ENCODE measurements at regions not wholly inside any gene's neighbourhood (a gene's known extent, or its start where the extent isn't known, plus 50 kb on each side); places are given as distances from the start of the nearest gene placed in this dataset.

GRCh38 chr4:153090181-153090580 lies 114.1 kb upstream of the TRIM2 start:
- Histone ChIP-seq H3K4me3 (no peak overlapping the region), H3K4me1 (ENCODE audit: low read depth) (peaks cover 2% of the 10 kb centered on the region), H3K9me3 (no peaks in the 10 kb centered on the region), H3K36me3 (ENCODE audit: low read depth) (no peaks in the 10 kb centered on the region)
- DNase-seq = no peak
- TF ChIP-seq CTCF (IDR thresholded peaks at IDR 0.05) = no peak
- ATAC-seq = no peak
- intact Hi-C loops (cut with DNase I, micrococcal nuclease) = no loop called here

GRCh38 chr4:153090670-153091385 lies 113.4 kb upstream of the TRIM2 start:
- no peak for TF ChIP-seq CTCF (IDR thresholded peaks at IDR 0.05)
- DNase-seq = peak in 1 of 3 donors; percentile 16

GRCh38 chr4:153093396-153093795 lies 110.8 kb upstream of the TRIM2 start:
- ATAC-seq (no peak), DNase-seq (no peak)
- no peak for TF ChIP-seq CTCF (IDR thresholded peaks at IDR 0.05)
- Histone ChIP-seq H3K4me1 (ENCODE audit: low read depth) (no peaks in the 10 kb centered on the region), H3K9me3 (no peaks in the 10 kb centered on the region), H3K36me3 (ENCODE audit: low read depth) (no peaks in the 10 kb centered on the region), H3K4me3 (no peak overlapping the region)
- intact Hi-C loops (cut with DNase I, micrococcal nuclease) = no loop called here

More at GRCh38 chr4:153090670-153091385, 113.4 kb upstream of the TRIM2 start:
- Histone ChIP-seq H3K9me3 (no peaks in the 10 kb centered on the region), H3K4me3 (no peak overlapping the region), H3K36me3 (ENCODE audit: low read depth) (no peaks in the 10 kb centered on the region), H3K4me1 (ENCODE audit: low read depth) (no peaks in the 10 kb centered on the region)
- ATAC-seq = peak; percentile 59
- intact Hi-C loops (cut with DNase I, micrococcal nuclease) = no loop called here

GRCh38 chr4:153093802-153094201 lies 110.4 kb upstream of the TRIM2 start:
- ATAC-seq (no peak), DNase-seq (no peak)
- Histone ChIP-seq H3K4me1 (ENCODE audit: low read depth) (no peaks in the 10 kb centered on the region), H3K9me3 (no peaks in the 10 kb centered on the region), H3K36me3 (ENCODE audit: low read depth) (no peaks in the 10 kb centered on the region), H3K4me3 (no peak overlapping the region)
- TF ChIP-seq CTCF (IDR thresholded peaks at IDR 0.05) = no peak
- intact Hi-C loops (cut with DNase I, micrococcal nuclease) = no loop called here

- intact Hi-C loops (cut with DNase I, micrococcal nuclease) = no loop called here
- Histone ChIP-seq H3K36me3 (ENCODE audit: low read depth) (no peaks in the 10 kb centered on the region), H3K9me3 (no peaks in the 10 kb centered on the region), H3K4me1 (ENCODE audit: low read depth) (no peaks in the 10 kb centered on the region), H3K4me3 (no peak overlapping the region)
- DNase-seq (no peak), ATAC-seq (no peak)
- no peak for TF ChIP-seq CTCF (IDR thresholded peaks at IDR 0.05)
Observed at GRCh38 chr4:153094435-153094834, 109.8 kb upstream of the TRIM2 start.
